HEK293T (cell line): ENCODE measurements at regions not wholly inside any gene's neighbourhood (a gene's known extent, or its start where the extent isn't known, plus 50 kb on each side); places are given as distances from the start of the nearest gene placed in this dataset.

Experiments
- BHLHE40 ChIP-seq: fragments of 450-650 bp; IDR thresholded peaks from 2 replicates; pipeline ENCODE4 v1.6.1; 2016; ENCODE audit warnings: mild to moderate bottlenecking, moderate library complexity, borderline replicate concordance
- CTBP1 ChIP-seq: fragments of 450-650 bp; IDR thresholded peaks from 2 replicates; pipeline ENCODE4 v1.6.1; 2016; ENCODE audit warnings: borderline replicate concordance
- ELF4 ChIP-seq: fragments of 450-650 bp; IDR thresholded peaks from 2 replicates; pipeline ENCODE4 v1.6.1; 2017; ENCODE audit warnings: antibody characterized with exemption
- FOXA1 ChIP-seq: fragments of 450-650 bp; IDR thresholded peaks from 2 replicates; pipeline ENCODE4 v1.6.1; 2016; ENCODE audit warnings: mild to moderate bottlenecking
- FOXK2 ChIP-seq: fragments of 450-650 bp; IDR thresholded peaks from 2 replicates; pipeline ENCODE4 v1.6.1; 2016; ENCODE audit warnings: mild to moderate bottlenecking
- FOXM1 ChIP-seq: fragments of 450-650 bp; IDR thresholded peaks from 2 replicates; pipeline ENCODE4 v1.6.1; 2017; ENCODE audit warnings: mild to moderate bottlenecking, borderline replicate concordance
- HDGF ChIP-seq: fragments of 450-650 bp; IDR thresholded peaks from 2 replicates; pipeline ENCODE4 v1.6.1; 2017; ENCODE audit warnings: antibody characterized with exemption, borderline replicate concordance
- L3MBTL2 ChIP-seq: fragments of 450-650 bp; conservative IDR thresholded peaks from 2 replicates; pipeline ENCODE4 v1.6.1; 2016; ENCODE audit warnings: mild to moderate bottlenecking
- NFRKB ChIP-seq: fragments of 450-650 bp; IDR thresholded peaks from 2 replicates; pipeline ENCODE4 v1.6.1; 2016; ENCODE audit warnings: mild to moderate bottlenecking, moderate library complexity
- SP1 ChIP-seq: fragments of 450-650 bp; IDR thresholded peaks from 2 replicates; pipeline ENCODE4 v1.6.1; 2017
- SUZ12 ChIP-seq: fragments of 450-650 bp; IDR thresholded peaks from 2 replicates; pipeline ENCODE4 v1.6.1; 2016; ENCODE audit warnings: mild to moderate bottlenecking
- ZNF384 ChIP-seq: fragments of 450-650 bp; IDR thresholded peaks from 2 replicates; pipeline ENCODE4 v1.6.1; 2016

DNA sequence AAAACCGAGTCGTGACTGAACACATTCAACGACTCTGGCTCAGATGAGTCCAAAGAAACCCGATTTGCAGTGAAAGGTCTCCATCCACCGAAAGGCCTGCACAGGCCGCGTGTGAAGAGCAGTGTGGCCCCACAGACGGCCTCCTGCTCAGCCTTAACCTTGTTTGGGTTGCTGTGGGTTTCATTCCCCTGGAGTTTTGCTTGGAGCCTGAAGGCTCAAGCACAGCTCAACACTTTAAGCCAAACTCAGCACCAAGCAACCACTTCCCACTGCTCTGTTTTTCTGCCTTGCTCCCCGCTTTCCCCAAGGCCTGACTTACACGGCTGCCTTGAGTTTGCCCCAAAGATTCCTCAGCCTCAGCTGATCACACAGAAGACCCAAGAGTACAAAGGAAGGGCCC lies 398.2 kb upstream of the NFE2L3 start:
- TF ChIP-seq SP1, result no peak
- no peak for TF ChIP-seq L3MBTL2
- no peak for TF ChIP-seq CTBP1
- no peak for TF ChIP-seq SUZ12
- no peak for TF ChIP-seq ZNF384
- no peak for TF ChIP-seq FOXK2
- TF ChIP-seq NFRKB, result no peak
- TF ChIP-seq ELF4, result no peak
- no peak for TF ChIP-seq FOXA1
- TF ChIP-seq FOXM1, result no peak
- no peak for TF ChIP-seq BHLHE40
- no peak for TF ChIP-seq HDGF
